SU-DHL-6 (cell line): ENCODE measurements at regions not wholly inside any gene's neighbourhood (a gene's known extent, or its start where the extent isn't known, plus 50 kb on each side); places are given as distances from the start of the nearest gene placed in this dataset.

Experiments
- H2AFZ ChIP-seq: fragments of 200-600 bp; sonication (generic); 2 replicates; pipeline ENCODE4 v1.6.1; 2014; ENCODE audit warnings: low read depth, mild to moderate bottlenecking, moderate library complexity, mixed read lengths, antibody characterized with exemption, low read length; ENCODE audit not compliant: severe bottlenecking
- H3F3A ChIP-seq: fragments of 200-600 bp; shearing (Covaris generic); 2 replicates; pipeline ENCODE4 v1.6.0; 2016; ENCODE audit warnings: antibody characterized with exemption, mild to moderate bottlenecking; ENCODE audit not compliant: insufficient read depth
- H3K27ac ChIP-seq: fragments of 200-600 bp; sonication (generic); 2 replicates; pipeline ENCODE4 v1.5.1; 2016; ENCODE audit warnings: low read depth, mild to moderate bottlenecking, low read length, moderate library complexity, mixed read lengths
- H3K27me3 ChIP-seq: fragments of 200-600 bp; sonication (generic), shearing (Covaris generic); 2 replicates; pipeline ENCODE4 v1.6.0; 2014; ENCODE audit warnings: mild to moderate bottlenecking, low read length
- H3K36me3 ChIP-seq: fragments of 200-600 bp; sonication (generic); 2 replicates; pipeline ENCODE4 v1.6.1; 2014; ENCODE audit warnings: mild to moderate bottlenecking, low read length, mixed read lengths
- H3K4me2 ChIP-seq: fragments of 300-600, 200-600 bp; shearing (Covaris generic), sonication (generic); 2 replicates; pipeline ENCODE4 v1.6.0; 2014; ENCODE audit warnings: low read length, low read depth, mild to moderate bottlenecking; ENCODE audit not compliant: poor library complexity, severe bottlenecking
- H3K4me3 ChIP-seq: fragments of 200-600 bp; sonication (generic); 2 replicates; pipeline ENCODE4 v1.5.1; 2014; ENCODE audit warnings: antibody characterized with exemption, low read length, mild to moderate bottlenecking, mixed read lengths; ENCODE audit not compliant: insufficient read depth, poor library complexity, severe bottlenecking
- H3K79me2 ChIP-seq: fragments of 200-600 bp; sonication (generic); 2 replicates; pipeline ENCODE4 v1.6.1; 2014; ENCODE audit warnings: mild to moderate bottlenecking, low read length, moderate library complexity; ENCODE audit not compliant: insufficient read depth
- H3K9ac ChIP-seq: fragments of 200-600 bp; sonication (generic); 2 replicates; pipeline ENCODE4 v1.7.0; 2014; ENCODE audit warnings: mild to moderate bottlenecking, low read length
- H3K9me2 ChIP-seq: fragments of 200-600 bp; sonication (generic); replicated peaks from 2 replicates; pipeline ENCODE4 v1.6.1; 2014; ENCODE audit warnings: low read length; ENCODE audit not compliant: insufficient read depth
- H3K9me3 ChIP-seq: fragments of 200-600 bp; sonication (generic); 2 replicates; pipeline ENCODE4 v1.6.1; 2014; ENCODE audit warnings: low read length, mixed read lengths; ENCODE audit not compliant: insufficient read depth
- H4K20me1 ChIP-seq: fragments of 200-600 bp; sonication (generic); 2 replicates; pipeline ENCODE4 v1.6.1; 2014; ENCODE audit warnings: low read depth, mild to moderate bottlenecking, antibody characterized with exemption, low read length, moderate library complexity, mixed read lengths
- CTCF ChIP-seq: fragments of 200-600 bp; sonication (generic); IDR thresholded peaks from one replicate; pipeline ENCODE4 v1.5.1; 2017; ENCODE audit warnings: antibody characterized with exemption, mild to moderate bottlenecking, low read length, moderate library complexity; ENCODE audit not compliant: insufficient read depth, poor library complexity, severe bottlenecking
- EZH2phosphoT487 ChIP-seq: fragments of 200-600 bp; sonication (generic), shearing (Covaris generic); conservative IDR thresholded peaks from 2 replicates; pipeline ENCODE4 v1.6.1; 2018; ENCODE audit warnings: mild to moderate bottlenecking, antibody characterized with exemption, low read length, moderate library complexity, mixed read lengths

- Histone ChIP-seq H4K20me1 (no peaks in the 10 kb centered on the region), H3K27ac (no peak overlapping the region), H3K9me3 (0 out of 2 replicates have a peak, but pooled peaks cover 4% of the 10 kb centered on the region), H3K4me3 (no peak overlapping the region), H2AFZ (no peak overlapping the region), H3K79me2 (no peaks in the 10 kb centered on the region), H3K9ac (no peak overlapping the region), H3K27me3 (no peaks in the 10 kb centered on the region), H3K9me2 (no peaks in the 10 kb centered on the region), H3F3A (no peaks in the 10 kb centered on the region), H3K4me2 (no peak overlapping the region), H3K36me3 (no peaks in the 10 kb centered on the region)
- TF ChIP-seq CTCF (no peak), EZH2phosphoT487 (no peak)
Measured at GRCh38 chr21:16678429-16679160, 834.2 kb upstream of the CXADR start.

- no peaks in the 10 kb centered on the region for H3K36me3 ChIP-seq
- H3K9me2 ChIP-seq: no peaks in the 10 kb centered on the region
- no peak overlapping the region for H3K27ac ChIP-seq
- no peaks in the 10 kb centered on the region for H3K27me3 ChIP-seq
- no peak overlapping the region for H3K9ac ChIP-seq
- no peak overlapping the region for H3K4me2 ChIP-seq
- H3K9me3 ChIP-seq: peaks cover 29% of the 10 kb centered on the region; the same call in 1 of the 2 replicates
- no peak for TF ChIP-seq EZH2phosphoT487
- no peak for TF ChIP-seq CTCF
- no peaks in the 10 kb centered on the region for H4K20me1 ChIP-seq
- no peak overlapping the region for H2AFZ ChIP-seq
- H3F3A ChIP-seq: no peaks in the 10 kb centered on the region
- H3K79me2 ChIP-seq: no peaks in the 10 kb centered on the region
- H3K4me3 ChIP-seq: no peak overlapping the region
Measured at GRCh38 chr21:16695074-16695473, 817.8 kb upstream of the CXADR start.

DNA sequence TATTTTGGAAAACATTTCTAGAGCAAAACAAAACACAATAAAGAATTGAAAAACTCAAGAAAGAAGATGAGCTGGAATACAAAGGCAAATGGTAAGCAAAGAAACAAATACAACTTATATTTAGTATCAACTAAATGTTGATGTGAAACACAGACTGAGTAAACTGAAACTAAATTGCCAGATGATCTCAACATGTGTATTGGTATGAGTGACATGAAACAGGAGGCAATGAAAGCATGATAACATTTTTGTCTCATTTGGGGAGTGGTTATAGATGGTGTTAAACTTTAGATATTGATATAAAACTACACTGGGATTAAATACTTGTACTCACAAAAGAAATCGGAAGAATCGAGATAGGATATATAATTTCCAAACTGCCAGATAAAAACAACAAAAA, 805.6 kb upstream of the CXADR start:
- TF ChIP-seq EZH2phosphoT487: no peak
- no peak for TF ChIP-seq CTCF
- Histone ChIP-seq H3F3A (no peaks in the 10 kb centered on the region), H3K9me3 (no peaks in the 10 kb centered on the region), H3K79me2 (no peaks in the 10 kb centered on the region), H3K27me3 (no peaks in the 10 kb centered on the region), H3K9me2 (no peaks in the 10 kb centered on the region), H4K20me1 (no peaks in the 10 kb centered on the region), H3K27ac (no peak overlapping the region), H3K4me2 (no peak overlapping the region), H3K4me3 (no peak overlapping the region), H2AFZ (no peak overlapping the region), H3K9ac (no peak overlapping the region), H3K36me3 (no peaks in the 10 kb centered on the region)
